ENCODE measurements at regions not wholly inside any gene's neighbourhood (a gene's known extent, or its start where the extent isn't known, plus 50 kb on each side); places are given as distances from the start of the nearest gene placed in this dataset.

GRCh38 chr22:33180356-33180755, 122.2 kb upstream of the SYN3 start (continued):
- TF ChIP-seq, protein P1, sequence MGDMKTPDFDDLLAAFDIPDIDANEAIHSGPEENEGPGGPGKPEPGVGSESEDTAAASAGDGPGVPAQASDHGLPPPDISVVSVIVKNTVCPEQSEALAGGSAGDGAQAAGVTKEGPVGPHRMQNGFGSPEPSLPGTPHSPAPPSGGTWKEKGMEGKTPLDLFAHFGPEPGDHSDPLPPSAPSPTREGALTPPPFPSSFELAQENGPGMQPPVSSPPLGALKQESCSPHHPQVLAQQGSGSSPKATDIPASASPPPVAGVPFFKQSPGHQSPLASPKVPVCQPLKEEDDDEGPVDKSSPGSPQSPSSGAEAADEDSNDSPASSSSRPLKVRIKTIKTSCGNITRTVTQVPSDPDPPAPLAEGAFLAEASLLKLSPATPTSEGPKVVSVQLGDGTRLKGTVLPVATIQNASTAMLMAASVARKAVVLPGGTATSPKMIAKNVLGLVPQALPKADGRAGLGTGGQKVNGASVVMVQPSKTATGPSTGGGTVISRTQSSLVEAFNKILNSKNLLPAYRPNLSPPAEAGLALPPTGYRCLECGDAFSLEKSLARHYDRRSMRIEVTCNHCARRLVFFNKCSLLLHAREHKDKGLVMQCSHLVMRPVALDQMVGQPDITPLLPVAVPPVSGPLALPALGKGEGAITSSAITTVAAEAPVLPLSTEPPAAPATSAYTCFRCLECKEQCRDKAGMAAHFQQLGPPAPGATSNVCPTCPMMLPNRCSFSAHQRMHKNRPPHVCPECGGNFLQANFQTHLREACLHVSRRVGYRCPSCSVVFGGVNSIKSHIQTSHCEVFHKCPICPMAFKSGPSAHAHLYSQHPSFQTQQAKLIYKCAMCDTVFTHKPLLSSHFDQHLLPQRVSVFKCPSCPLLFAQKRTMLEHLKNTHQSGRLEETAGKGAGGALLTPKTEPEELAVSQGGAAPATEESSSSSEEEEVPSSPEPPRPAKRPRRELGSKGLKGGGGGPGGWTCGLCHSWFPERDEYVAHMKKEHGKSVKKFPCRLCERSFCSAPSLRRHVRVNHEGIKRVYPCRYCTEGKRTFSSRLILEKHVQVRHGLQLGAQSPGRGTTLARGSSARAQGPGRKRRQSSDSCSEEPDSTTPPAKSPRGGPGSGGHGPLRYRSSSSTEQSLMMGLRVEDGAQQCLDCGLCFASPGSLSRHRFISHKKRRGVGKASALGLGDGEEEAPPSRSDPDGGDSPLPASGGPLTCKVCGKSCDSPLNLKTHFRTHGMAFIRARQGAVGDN (CRISPR knock-in tag; IDR thresholded peaks at IDR 0.05) = no peak
- no peak for TF ChIP-seq ZNF639 (CRISPR knock-in tag; conservative IDR thresholded peaks at IDR 0.05)
- no peak for TF ChIP-seq ZBTB26 (CRISPR knock-in tag; IDR thresholded peaks at IDR 0.05; ENCODE audit: borderline replicate concordance)
- no peak for TF ChIP-seq NFE2 (CRISPR knock-in tag; IDR thresholded peaks at IDR 0.05)
- TF ChIP-seq HNRNPH1 (optimal IDR thresholded peaks at IDR 0.05; ENCODE audit: low read depth, low read length) = no peak
- TF ChIP-seq BCL6 (CRISPR knock-in tag; IDR thresholded peaks at IDR 0.05) = no peak
- TF ChIP-seq, protein P2, sequence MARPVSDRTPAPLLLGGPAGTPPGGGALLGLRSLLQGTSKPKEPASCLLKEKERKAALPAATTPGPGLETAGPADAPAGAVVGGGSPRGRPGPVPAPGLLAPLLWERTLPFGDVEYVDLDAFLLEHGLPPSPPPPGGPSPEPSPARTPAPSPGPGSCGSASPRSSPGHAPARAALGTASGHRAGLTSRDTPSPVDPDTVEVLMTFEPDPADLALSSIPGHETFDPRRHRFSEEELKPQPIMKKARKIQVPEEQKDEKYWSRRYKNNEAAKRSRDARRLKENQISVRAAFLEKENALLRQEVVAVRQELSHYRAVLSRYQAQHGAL (CRISPR knock-in tag; IDR thresholded peaks at IDR 0.05; ENCODE audit: not compliant biosample characterization) = no peak

All from HepG2 (cell line).